B cell (primary cell): ENCODE measurements at regions not wholly inside any gene's neighbourhood (a gene's known extent, or its start where the extent isn't known, plus 50 kb on each side); places are given as distances from the start of the nearest gene placed in this dataset.

Experiments used
- ATAC-seq: fragments of 200-7000 bp; cut with Tn5 transposase; one replicate; pipeline ENCODE4 v1.10.0; 2021; ENCODE audit warnings: low read depth, mild to moderate bottlenecking, moderate number of reproducible peaks, moderate library complexity
- CTCF ChIA-PET: fragments of 350-600 bp; sonication (Branson Sonifier 250); formaldehyde crosslinking; loops from one replicate; lab custom pipeline; 2021; ENCODE audit warnings: antibody characterized with exemption, inconsistent platforms; lab: Charles Lee
- POLR2A ChIA-PET: fragments of 350-600 bp; sonication (Branson Sonifier 250); formaldehyde crosslinking; loops from one replicate; lab custom pipeline; 2021; ENCODE audit warnings: antibody characterized with exemption; lab: Charles Lee
- DNase-seq: peaks from one replicate; pipeline ENCODE4 v3.0.0; 2013
- H2AFZ ChIP-seq: 2 replicates; pipeline ENCODE4 v1.6.1; 2012; ENCODE audit warnings: mild to moderate bottlenecking, low read depth, low read length; ENCODE audit not compliant: insufficient read depth, poor library complexity, severe bottlenecking
- H3K27ac ChIP-seq, 2 donors: 1 replicate in 1 of 2; 2 replicates in 1 of 2; pipeline ENCODE4 v1.5.1; 2012 to 2013; ENCODE audit warnings: low read length in 2 of 2, mild to moderate bottlenecking in 2 of 2, moderate library complexity in 1 of 2
- H3K27me3 ChIP-seq, 4 experiments: fragments of 200-600 bp in 1 of 4; sonication (generic) in 1 of 4; replicated peaks in 1 of 4; 1 replicate in 2 of 4; 2 replicates in 2 of 4; pipeline versions ENCODE4 v1.6.1 to v1.7.0; 2013 to 2016; ENCODE audit warnings: low read length in 3 of 4, mild to moderate bottlenecking in 2 of 4, mixed read lengths in 1 of 4, moderate library complexity in 1 of 4; ENCODE audit not compliant: insufficient read depth in 4 of 4, control insufficient read depth in 3 of 4; ENCODE audit errors: control extremely low read depth in 1 of 4
- H3K36me3 ChIP-seq, 2 experiments: replicated peaks in 1 of 2; 1 replicate in 1 of 2; 2 replicates in 1 of 2; pipeline versions ENCODE4 v1.6.1 to v1.7.1; 2013; ENCODE audit warnings: low read length in 1 of 2; ENCODE audit not compliant: insufficient read depth in 2 of 2, control insufficient read depth in 1 of 2; ENCODE audit errors: control extremely low read depth in 1 of 2, extremely low read depth in 1 of 2
- H3K4me1 ChIP-seq, 2 donors: fragments of 200-600 bp in 1 of 2; sonication (generic) in 1 of 2; 1 replicate in 1 of 2; 2 replicates in 1 of 2; pipeline versions ENCODE4 v1.5.1 to v1.6.1; 2013 to 2017; ENCODE audit warnings: low read length in 2 of 2; ENCODE audit not compliant: control insufficient read depth in 2 of 2, insufficient read depth in 2 of 2
- H3K4me2 ChIP-seq: replicated peaks from 2 replicates; pipeline ENCODE3; 2012; ENCODE audit warnings: mild to moderate bottlenecking, low read depth, low read length; ENCODE audit not compliant: poor library complexity, severe bottlenecking
- H3K4me3 ChIP-seq, 5 experiments: fragments of 200-600 bp in 1 of 5; sonication (generic) in 1 of 5; 1 replicate in 3 of 5; 2 replicates in 2 of 5; pipeline versions ENCODE4 v1.5.1 to v1.7.0; 2011 to 2016; ENCODE audit warnings: low read length in 4 of 5, mild to moderate bottlenecking in 4 of 5, low read depth in 2 of 5, control low read depth in 1 of 5, moderate library complexity in 1 of 5; ENCODE audit not compliant: insufficient read depth in 1 of 5; ENCODE audit errors: control extremely low read depth in 1 of 5, extremely low read depth in 1 of 5
- H3K79me2 ChIP-seq: fragments of 200-600 bp; sonication (generic); one replicate; pipeline ENCODE4 v1.6.0; 2016; ENCODE audit warnings: low read length; ENCODE audit not compliant: control insufficient read depth, insufficient read depth
- H3K9ac ChIP-seq: fragments of 200-600 bp; sonication (generic); 2 replicates; pipeline ENCODE4 v1.6.1; 2017; ENCODE audit warnings: mild to moderate bottlenecking, low read length, moderate library complexity
- H3K9me3 ChIP-seq, 3 donors: one replicate each; pipeline versions ENCODE4 v1.6.1 to v1.7.1; 2013; ENCODE audit warnings: low read length in 2 of 3; ENCODE audit not compliant: control insufficient read depth in 2 of 3, insufficient read depth in 1 of 3; ENCODE audit errors: control extremely low read depth in 1 of 3
- H4K20me1 ChIP-seq: 2 replicates; pipeline ENCODE4 v1.6.0; 2012; ENCODE audit warnings: mild to moderate bottlenecking, low read length; ENCODE audit not compliant: insufficient read depth, control insufficient read depth, poor library complexity, severe bottlenecking
- H3K27ac Mint-ChIP-seq: one replicate; pipeline ENCODE4 v1.8.0; 2021; ENCODE audit warnings: mixed read lengths
- H3K27me3 Mint-ChIP-seq: one replicate; pipeline ENCODE4 v1.8.0; 2021; ENCODE audit warnings: mixed read lengths
- H3K4me1 Mint-ChIP-seq: one replicate; pipeline ENCODE4 v1.8.0; 2021; ENCODE audit warnings: mixed read lengths
- H3K4me3 Mint-ChIP-seq: one replicate; pipeline ENCODE4 v1.8.0; 2021; ENCODE audit warnings: mixed read lengths
- H3K9me3 Mint-ChIP-seq: one replicate; pipeline ENCODE4 v1.8.0; 2022; ENCODE audit warnings: mixed read lengths; ENCODE audit not compliant: insufficient read depth
- CTCF ChIP-seq: fragments of 200-600 bp; IDR thresholded peaks from one replicate; pipeline ENCODE4 v1.8.0; 2022; ENCODE audit warnings: antibody characterized with exemption, mild to moderate bottlenecking
- EZH2 ChIP-seq: IDR thresholded peaks from 2 replicates; pipeline ENCODE4 v1.6.1; 2012; ENCODE audit warnings: borderline replicate concordance, low read depth, mild to moderate bottlenecking, moderate library complexity, low read length; ENCODE audit not compliant: insufficient read depth, poor library complexity, severe bottlenecking
- WGBS: methylation state at CpG from one replicate; pipeline ENCODE4 v1.1.5; 2013; ENCODE audit warnings: missing lambda C conversion rate; ENCODE audit not compliant: insufficient coverage; 5-methylcytosine and 5-hydroxymethylcytosine counted together
- intact Hi-C: fragments of 100-400 bp; cut with micrococcal nuclease; formaldehyde crosslinking; loops from one replicate; pipeline ENCODE4 v1.10.0; 2022

GRCh38 chr3:106139826-106140225 lies 271.0 kb upstream of the CBLB start:
- ChIA-PET CTCF (no interaction called here), POLR2A (no interaction called here)
- Histone ChIP-seq H3K9ac (no peak overlapping the region), H3K4me3 (no peak overlapping the region), H3K4me2 (no peak overlapping the region), H3K9me3 (peaks cover 0 to 11% (median 0%) of the 10 kb centered on the region in 3 donors), H3K27ac (no peak overlapping the region), H2AFZ (no peak overlapping the region), H3K79me2 (no peaks in the 10 kb centered on the region), H3K4me1 (no peaks in the 10 kb centered on the region), H4K20me1 (no peaks in the 10 kb centered on the region), H3K27me3 (no peaks in the 10 kb centered on the region), H3K36me3 (no peaks in the 10 kb centered on the region)
- Mint-ChIP-seq H3K9me3 (no peaks in the 10 kb centered on the region), H3K4me1 (no peaks in the 10 kb centered on the region), H3K27me3 (peaks cover 2% of the 10 kb centered on the region), H3K4me3 (no peak overlapping the region), H3K27ac (no peak overlapping the region)
- no peak for TF ChIP-seq CTCF
- no peak for TF ChIP-seq EZH2
- intact Hi-C loops, result loop anchor here (10.0 kb wide), 1 partner anchor 45 kb away; no protein-coding TSS in a partner anchor
- ATAC-seq (no peak), DNase-seq (no peak)
- WGBS, result no CpG with 5 or more reads among the region's 1 CpG

GRCh38 chr3:106140431-106140830 lies 271.6 kb upstream of the CBLB start:
- DNase-seq, result no peak
- no peak overlapping the region for H3K4me3 ChIP-seq
- Mint-ChIP-seq H3K4me3 (no peak overlapping the region), H3K4me1 (no peaks in the 10 kb centered on the region), H3K27me3 (no peaks in the 10 kb centered on the region), H3K9me3 (no peaks in the 10 kb centered on the region), H3K27ac (no peak overlapping the region)
- no peaks in the 10 kb centered on the region for H3K36me3 ChIP-seq
- H3K27ac ChIP-seq, result no peak overlapping the region
- no peak overlapping the region for H2AFZ ChIP-seq
- intact Hi-C loops, result no loop called here
- H4K20me1 ChIP-seq, result no peaks in the 10 kb centered on the region
- POLR2A ChIA-PET, result no interaction called here
- no peak overlapping the region for H3K9ac ChIP-seq
- TF ChIP-seq EZH2 (no peak), CTCF (no peak)
- no peaks in the 10 kb centered on the region for H3K79me2 ChIP-seq
- H3K4me2 ChIP-seq, result no peak overlapping the region
- CTCF ChIA-PET, result no interaction called here
- no peaks in the 10 kb centered on the region for H3K27me3 ChIP-seq
- H3K9me3 ChIP-seq, result peaks cover 0 to 5% (median 0%) of the 10 kb centered on the region in 3 donors
- ATAC-seq, result no peak
- no peaks in the 10 kb centered on the region for H3K4me1 ChIP-seq
